ENCODE measurements at regions not wholly inside any gene's neighbourhood (a gene's known extent, or its start where the extent isn't known, plus 50 kb on each side); places are given as distances from the start of the nearest gene placed in this dataset.

DNA sequence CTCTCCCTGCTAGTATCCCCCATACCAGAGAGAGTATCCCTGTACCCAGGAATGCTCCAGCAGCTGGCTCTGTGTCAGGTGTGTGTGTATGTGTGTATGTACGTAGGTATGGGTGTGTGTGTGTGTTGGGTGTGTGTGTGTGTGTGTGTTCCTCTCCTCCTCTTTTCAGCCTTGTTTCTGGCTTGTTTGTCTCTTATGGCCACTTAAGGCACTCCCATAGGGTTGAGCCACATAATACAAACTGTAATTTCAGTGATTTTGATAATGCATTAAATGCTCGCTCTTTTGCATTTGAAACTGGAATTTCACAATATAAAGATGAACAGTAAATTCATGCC lies 80.8 kb upstream of the SH3PXD2B start:
- TF ChIP-seq ZNF274 (IDR thresholded peaks at IDR 0.05; ENCODE audit: low read depth, low read length), result no peak
- no peak for TF ChIP-seq SUZ12 (IDR thresholded peaks at IDR 0.05; ENCODE audit: extremely low read depth, insufficient read depth, insufficient read length)

Data from NT2/D1 (cell line).